Activated T-helper 17 cell treated with anti-CD3 and anti-CD28 coated beads, Interleukin-2, amount 50 U/mL, for 72 hours (primary cell): ENCODE measurements at regions not wholly inside any gene's neighbourhood (a gene's known extent, or its start where the extent isn't known, plus 50 kb on each side); places are given as distances from the start of the nearest gene placed in this dataset.

ENCODE experiments used
- ATAC-seq: fragments of 150-1000 bp; cut with Tn5 transposase; replicated peaks from 2 replicates; pipeline ENCODE4 v1.10.0; 2021; ENCODE audit warnings: mild to moderate bottlenecking, moderate library complexity
- H3K27ac Mint-ChIP-seq: one replicate; pipeline ENCODE4 v1.8.0; 2022; ENCODE audit warnings: mixed read lengths
- H3K27me3 Mint-ChIP-seq: one replicate; pipeline ENCODE4 v1.8.0; 2022; ENCODE audit warnings: mixed read lengths
- H3K36me3 Mint-ChIP-seq: one replicate; pipeline ENCODE4 v1.8.0; 2022; ENCODE audit warnings: low read depth, mild to moderate bottlenecking, mixed read lengths
- H3K4me1 Mint-ChIP-seq: one replicate; pipeline ENCODE4 v1.8.0; 2022; ENCODE audit warnings: mixed read lengths
- H3K4me3 Mint-ChIP-seq: one replicate; pipeline ENCODE4 v1.8.0; 2022; ENCODE audit warnings: mild to moderate bottlenecking, mixed read lengths
- H3K9me3 Mint-ChIP-seq: one replicate; pipeline ENCODE4 v1.8.0; 2022; ENCODE audit warnings: mixed read lengths

GRCh38 chr6:166729658-166730057 lies 102.6 kb upstream of the RPS6KA2 start:
- no peaks in the 10 kb centered on the region for H3K9me3 Mint-ChIP-seq

DNA sequence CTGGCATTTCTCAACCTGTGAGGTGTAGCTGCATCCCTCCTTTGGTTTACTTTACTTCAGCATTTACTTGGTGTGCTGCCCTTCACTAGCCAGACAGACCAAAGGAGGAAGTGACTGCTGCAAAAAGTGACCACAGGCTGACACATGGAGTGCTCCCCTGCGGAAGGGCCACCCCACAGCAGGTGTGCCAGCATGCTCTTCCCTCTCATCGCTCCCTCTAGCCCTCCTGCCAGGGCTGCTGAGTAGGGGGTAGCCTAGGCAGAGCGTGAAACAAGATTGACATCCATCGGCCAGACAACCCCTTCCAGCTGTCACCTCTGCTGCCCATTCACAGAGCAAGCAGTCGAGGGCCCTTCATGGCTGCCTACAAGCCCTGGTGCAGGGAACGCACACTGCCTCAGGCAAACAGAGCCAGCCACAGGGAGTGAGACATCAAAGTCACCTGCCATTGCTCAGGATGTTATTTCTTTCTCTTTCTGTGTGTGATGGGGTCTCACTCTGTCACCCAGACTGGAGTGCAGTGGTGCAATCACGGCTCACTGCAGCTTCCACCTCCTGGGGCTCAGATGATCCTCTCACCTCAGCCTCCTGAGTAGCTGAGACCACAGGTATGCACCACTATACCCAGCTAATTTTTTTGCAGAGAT lies 102.0 kb upstream of the RPS6KA2 start:
- ATAC-seq = no peak

More at GRCh38 chr6:166729658-166730057, 102.6 kb upstream of the RPS6KA2 start:
- H3K27ac Mint-ChIP-seq = no peak overlapping the region
- H3K4me3 Mint-ChIP-seq = no peak overlapping the region
- no peaks in the 10 kb centered on the region for H3K27me3 Mint-ChIP-seq
- no peaks in the 10 kb centered on the region for H3K36me3 Mint-ChIP-seq
- no peak for ATAC-seq
- no peaks in the 10 kb centered on the region for H3K4me1 Mint-ChIP-seq

GRCh38 chr6:166726201-166726600 lies 99.2 kb upstream of the RPS6KA2 start:
- H3K4me3 Mint-ChIP-seq = no peak overlapping the region
- H3K27me3 Mint-ChIP-seq = no peaks in the 10 kb centered on the region
- no peak for ATAC-seq
- no peak overlapping the region for H3K27ac Mint-ChIP-seq
- H3K36me3 Mint-ChIP-seq = no peaks in the 10 kb centered on the region
- H3K9me3 Mint-ChIP-seq = no peaks in the 10 kb centered on the region
- H3K4me1 Mint-ChIP-seq = no peaks in the 10 kb centered on the region

More for the DNA sequence above, 102.0 kb upstream of the RPS6KA2 start:
- Mint-ChIP-seq H3K4me3 (no peak overlapping the region), H3K27ac (no peak overlapping the region), H3K9me3 (no peaks in the 10 kb centered on the region), H3K36me3 (no peaks in the 10 kb centered on the region), H3K4me1 (no peaks in the 10 kb centered on the region), H3K27me3 (no peaks in the 10 kb centered on the region)

GRCh38 chr6:166725571-166725970 lies 98.5 kb upstream of the RPS6KA2 start:
- H3K4me1 Mint-ChIP-seq = no peaks in the 10 kb centered on the region
- no peak overlapping the region for H3K27ac Mint-ChIP-seq
- H3K4me3 Mint-ChIP-seq = no peak overlapping the region
- H3K9me3 Mint-ChIP-seq = no peaks in the 10 kb centered on the region
- no peaks in the 10 kb centered on the region for H3K27me3 Mint-ChIP-seq
- no peaks in the 10 kb centered on the region for H3K36me3 Mint-ChIP-seq
- ATAC-seq = no peak

DNA sequence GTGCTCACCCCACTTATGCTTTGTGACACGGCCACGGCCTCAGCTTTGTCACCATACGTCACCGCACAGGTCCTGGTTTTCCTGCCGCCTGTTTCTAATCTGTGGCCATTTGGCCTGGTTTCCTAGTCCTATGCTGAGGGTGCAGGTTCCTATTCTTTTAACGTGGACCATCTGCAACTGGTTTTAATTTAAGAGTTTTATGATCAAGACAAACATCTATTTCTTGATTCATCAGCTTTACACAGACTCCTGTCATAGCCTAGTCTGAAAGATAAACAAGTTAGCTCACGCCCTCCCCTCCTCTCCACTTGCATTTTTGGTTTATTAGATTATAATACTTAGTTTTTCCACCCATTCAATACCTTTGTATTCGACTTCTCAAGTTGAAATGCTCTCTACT lies 97.5 kb upstream of the RPS6KA2 start:
- no peak overlapping the region for H3K4me3 Mint-ChIP-seq
- no peaks in the 10 kb centered on the region for H3K27me3 Mint-ChIP-seq
- H3K4me1 Mint-ChIP-seq = no peaks in the 10 kb centered on the region
- no peak overlapping the region for H3K27ac Mint-ChIP-seq
- no peaks in the 10 kb centered on the region for H3K9me3 Mint-ChIP-seq
- ATAC-seq = no peak
- H3K36me3 Mint-ChIP-seq = no peaks in the 10 kb centered on the region

- no peak for ATAC-seq
- Mint-ChIP-seq H3K4me1 (no peaks in the 10 kb centered on the region), H3K27ac (no peak overlapping the region), H3K27me3 (no peaks in the 10 kb centered on the region), H3K9me3 (no peaks in the 10 kb centered on the region), H3K4me3 (no peak overlapping the region), H3K36me3 (no peaks in the 10 kb centered on the region)
Observed at GRCh38 chr6:166722785-166723184, 95.7 kb upstream of the RPS6KA2 start.

DNA sequence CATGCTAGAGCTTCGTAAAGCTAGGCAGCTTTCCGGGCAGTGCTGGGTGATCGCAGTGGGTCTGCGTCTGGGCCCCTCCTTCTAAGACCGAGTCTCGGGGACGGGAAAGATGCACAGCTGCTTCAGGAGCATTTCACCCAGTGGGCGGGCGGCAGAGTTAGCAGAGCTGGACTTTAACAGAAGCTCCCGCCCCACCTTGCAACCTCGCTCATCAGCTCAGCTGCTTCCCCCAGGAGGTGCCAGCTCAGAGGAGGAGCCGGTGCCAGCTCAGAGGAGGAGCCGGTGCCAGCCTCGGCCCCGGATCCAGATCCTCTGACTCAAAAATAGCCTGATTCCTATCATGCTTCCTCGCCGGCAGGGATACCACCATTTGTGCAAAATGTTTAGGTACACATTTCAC lies 94.5 kb upstream of the RPS6KA2 start:
- no peaks in the 10 kb centered on the region for H3K36me3 Mint-ChIP-seq
- no peaks in the 10 kb centered on the region for H3K9me3 Mint-ChIP-seq
- H3K4me3 Mint-ChIP-seq = no peak overlapping the region
- H3K27me3 Mint-ChIP-seq = no peaks in the 10 kb centered on the region
- no peak overlapping the region for H3K27ac Mint-ChIP-seq
- H3K4me1 Mint-ChIP-seq = no peaks in the 10 kb centered on the region
- ATAC-seq = no peak

- H3K9me3 Mint-ChIP-seq = no peaks in the 10 kb centered on the region
- H3K4me3 Mint-ChIP-seq = no peak overlapping the region
- H3K36me3 Mint-ChIP-seq = no peaks in the 10 kb centered on the region
- no peak overlapping the region for H3K27ac Mint-ChIP-seq
- no peaks in the 10 kb centered on the region for H3K4me1 Mint-ChIP-seq
- no peak for ATAC-seq
- H3K27me3 Mint-ChIP-seq = no peaks in the 10 kb centered on the region
Observed at GRCh38 chr6:166720856-166721255, 93.8 kb upstream of the RPS6KA2 start.

DNA sequence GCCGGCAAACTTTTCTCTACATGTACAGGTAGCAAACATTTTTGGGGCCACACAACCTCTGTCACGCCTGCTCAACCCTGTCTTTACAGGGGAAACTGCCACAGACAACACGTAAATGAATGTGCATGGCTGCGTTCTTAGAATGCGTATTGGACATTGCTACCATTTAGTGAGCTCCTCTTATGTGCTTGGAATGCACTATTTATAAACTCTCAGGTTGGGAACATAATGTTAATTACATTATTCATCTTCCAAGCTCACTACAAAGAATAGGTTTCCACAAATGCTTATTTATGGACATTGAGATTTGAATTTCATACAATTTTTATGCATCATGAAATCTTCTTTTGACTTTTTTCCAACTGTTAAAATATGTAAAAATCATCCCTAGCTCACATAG lies 92.0 kb upstream of the RPS6KA2 start:
- Mint-ChIP-seq H3K27me3 (no peaks in the 10 kb centered on the region), H3K36me3 (no peaks in the 10 kb centered on the region), H3K9me3 (no peaks in the 10 kb centered on the region), H3K4me1 (no peaks in the 10 kb centered on the region), H3K4me3 (no peak overlapping the region), H3K27ac (no peak overlapping the region)
- ATAC-seq = no peak

DNA sequence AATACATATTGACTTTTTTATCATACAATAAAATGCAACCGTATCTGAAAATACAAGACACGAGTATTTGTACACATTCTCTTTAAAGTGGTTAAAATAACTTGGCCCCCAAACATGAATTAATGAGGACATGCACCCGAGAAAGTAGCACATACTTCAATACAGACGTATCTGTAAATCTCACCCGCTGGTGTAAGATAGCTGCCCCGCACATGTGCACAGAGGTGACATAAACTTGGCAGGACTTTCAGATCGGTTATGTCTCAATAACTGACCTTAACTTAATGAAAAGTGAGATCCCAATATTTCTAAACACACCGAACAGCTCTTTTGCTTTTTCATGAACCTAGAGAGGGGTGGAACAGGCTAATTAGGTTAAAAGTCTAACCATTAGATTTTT lies 91.5 kb upstream of the RPS6KA2 start:
- Mint-ChIP-seq H3K36me3 (no peaks in the 10 kb centered on the region), H3K4me3 (no peak overlapping the region), H3K4me1 (no peaks in the 10 kb centered on the region), H3K27me3 (no peaks in the 10 kb centered on the region), H3K27ac (no peak overlapping the region), H3K9me3 (no peaks in the 10 kb centered on the region)
- no peak for ATAC-seq

DNA sequence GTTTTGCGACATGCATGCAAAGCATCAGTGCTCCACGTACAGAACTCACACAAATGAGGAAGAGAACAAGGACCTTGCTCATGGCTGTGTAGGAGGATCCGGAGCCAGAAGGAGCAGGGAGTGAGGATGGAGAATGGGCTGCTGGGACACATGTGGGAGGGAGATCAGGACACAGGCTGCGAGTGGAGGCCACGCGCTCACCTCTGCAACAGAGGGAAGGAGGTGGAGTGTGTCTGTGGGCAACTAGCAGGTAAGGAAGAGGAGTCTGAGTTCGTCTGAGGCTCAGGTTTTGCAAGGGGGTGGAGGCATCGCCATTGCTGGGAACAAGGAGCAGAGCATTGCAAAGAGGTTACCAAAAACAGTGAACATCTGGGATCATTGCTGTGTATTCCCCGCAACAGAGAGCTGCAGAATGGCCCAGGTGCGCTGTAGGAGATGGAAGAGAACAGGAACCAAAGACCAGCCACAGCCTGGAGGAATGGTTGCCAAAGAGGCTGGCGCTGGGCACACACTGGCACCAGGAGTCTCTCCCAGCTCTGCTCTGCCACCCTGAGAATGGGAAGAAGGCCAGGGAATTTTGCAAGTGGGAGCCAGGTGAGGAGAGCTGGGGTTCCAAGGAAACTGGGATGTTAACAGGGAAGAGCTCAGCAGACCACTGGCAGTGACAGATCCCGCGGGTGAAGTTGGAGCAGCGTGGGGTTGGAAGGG lies 90.0 kb upstream of the RPS6KA2 start:
- no peak for ATAC-seq
- Mint-ChIP-seq H3K36me3 (no peaks in the 10 kb centered on the region), H3K27ac (no peak overlapping the region), H3K27me3 (no peaks in the 10 kb centered on the region), H3K4me1 (no peaks in the 10 kb centered on the region), H3K4me3 (no peak overlapping the region), H3K9me3 (no peaks in the 10 kb centered on the region)

DNA sequence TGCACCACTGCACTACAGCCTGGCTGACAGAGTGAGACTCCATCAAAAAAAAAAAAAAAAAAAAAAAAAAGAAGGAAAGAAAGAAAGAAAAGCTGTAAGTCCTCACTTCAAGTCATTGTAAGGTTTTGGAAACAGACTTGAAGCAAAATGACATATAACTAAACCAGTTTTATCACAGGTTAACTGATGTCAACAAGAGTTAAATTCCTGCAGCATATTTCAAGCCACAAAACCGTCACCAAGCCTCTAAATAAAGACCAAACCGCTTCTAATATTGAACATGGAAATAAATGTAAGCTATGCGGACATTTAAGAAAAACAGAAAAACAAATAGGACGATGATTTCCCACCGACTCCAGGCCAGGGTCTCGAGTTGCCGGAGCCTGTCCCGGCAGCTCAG lies 88.9 kb upstream of the RPS6KA2 start:
- no peak overlapping the region for H3K4me3 Mint-ChIP-seq
- no peak for ATAC-seq
- no peaks in the 10 kb centered on the region for H3K4me1 Mint-ChIP-seq
- H3K36me3 Mint-ChIP-seq = no peaks in the 10 kb centered on the region
- H3K9me3 Mint-ChIP-seq = peaks cover 5% of the 10 kb centered on the region
- no peak overlapping the region for H3K27ac Mint-ChIP-seq
- H3K27me3 Mint-ChIP-seq = no peaks in the 10 kb centered on the region

GRCh38 chr6:166715065-166715464 lies 88.0 kb upstream of the RPS6KA2 start:
- no peak overlapping the region for H3K4me3 Mint-ChIP-seq
- H3K9me3 Mint-ChIP-seq = peaks cover 5% of the 10 kb centered on the region
- no peaks in the 10 kb centered on the region for H3K27me3 Mint-ChIP-seq
- H3K27ac Mint-ChIP-seq = no peak overlapping the region
- H3K4me1 Mint-ChIP-seq = no peaks in the 10 kb centered on the region
- no peaks in the 10 kb centered on the region for H3K36me3 Mint-ChIP-seq
- ATAC-seq = no peak

GRCh38 chr6:166714581-166714980 lies 87.5 kb upstream of the RPS6KA2 start:
- no peaks in the 10 kb centered on the region for H3K36me3 Mint-ChIP-seq
- H3K27me3 Mint-ChIP-seq = no peaks in the 10 kb centered on the region
- no peak overlapping the region for H3K4me3 Mint-ChIP-seq
- H3K9me3 Mint-ChIP-seq = peaks cover 5% of the 10 kb centered on the region
- no peak for ATAC-seq
- no peaks in the 10 kb centered on the region for H3K4me1 Mint-ChIP-seq
- H3K27ac Mint-ChIP-seq = no peak overlapping the region

- Mint-ChIP-seq H3K4me3 (no peak overlapping the region), H3K4me1 (no peaks in the 10 kb centered on the region), H3K36me3 (no peaks in the 10 kb centered on the region), H3K9me3 (peaks cover 5% of the 10 kb centered on the region), H3K27ac (no peak overlapping the region), H3K27me3 (no peaks in the 10 kb centered on the region)
- ATAC-seq = no peak
Observed at GRCh38 chr6:166714187-166714510, 87.1 kb upstream of the RPS6KA2 start.
